ENCODE measurements at regions not wholly inside any gene's neighbourhood (a gene's known extent, or its start where the extent isn't known, plus 50 kb on each side); places are given as distances from the start of the nearest gene placed in this dataset.

- no peak overlapping the region for H3K27ac ChIP-seq (ENCODE audit: low read length)
- H3K79me2 ChIP-seq (ENCODE audit: low read length): no peaks in the 10 kb centered on the region
- H3K27me3 ChIP-seq (ENCODE audit: low read length): no peaks in the 10 kb centered on the region
- no peak overlapping the region for H3K4me2 ChIP-seq (ENCODE audit: low read depth, low read length, poor library complexity, severe bottlenecking)
- no peaks in the 10 kb centered on the region for H3K9me2 ChIP-seq (replicated peaks; ENCODE audit: insufficient read depth, low read length)
- H3K4me3 ChIP-seq (ENCODE audit: low read length): no peak overlapping the region
- H3K36me3 ChIP-seq (ENCODE audit: insufficient read depth, low read length): no peaks in the 10 kb centered on the region
- H3K4me1 ChIP-seq (ENCODE audit: low read length): no peaks in the 10 kb centered on the region
- no peaks in the 10 kb centered on the region for H4K20me1 ChIP-seq (ENCODE audit: insufficient read depth, low read depth, low read length)
- H3K9me3 ChIP-seq (ENCODE audit: low read length): no peaks in the 10 kb centered on the region
- H3K9ac ChIP-seq (ENCODE audit: low read length): no peak overlapping the region
- H2AFZ ChIP-seq (ENCODE audit: low read length): no peak overlapping the region
- DNase-seq: no peak
These were observed 838.6 kb downstream of the LTN1 start for GRCh38 chr21:28154121-28154520.

- no peaks in the 10 kb centered on the region for H3K79me2 ChIP-seq (ENCODE audit: low read length)
- H3K9me3 ChIP-seq (ENCODE audit: low read length): no peaks in the 10 kb centered on the region
- H2AFZ ChIP-seq (ENCODE audit: low read length): no peak overlapping the region
- no peaks in the 10 kb centered on the region for H4K20me1 ChIP-seq (ENCODE audit: insufficient read depth, low read depth, low read length)
- H3K27ac ChIP-seq (ENCODE audit: low read length): no peak overlapping the region
- H3K4me2 ChIP-seq (ENCODE audit: low read depth, low read length, poor library complexity, severe bottlenecking): no peak overlapping the region
- H3K4me3 ChIP-seq (ENCODE audit: low read length): no peak overlapping the region
- no peaks in the 10 kb centered on the region for H3K9me2 ChIP-seq (replicated peaks; ENCODE audit: insufficient read depth, low read length)
- no peak overlapping the region for H3K9ac ChIP-seq (ENCODE audit: low read length)
- H3K27me3 ChIP-seq (ENCODE audit: low read length): no peaks in the 10 kb centered on the region
- DNase-seq: no peak
- no peaks in the 10 kb centered on the region for H3K36me3 ChIP-seq (ENCODE audit: insufficient read depth, low read length)
- H3K4me1 ChIP-seq (ENCODE audit: low read length): no peaks in the 10 kb centered on the region
These were observed 839.9 kb downstream of the LTN1 start for GRCh38 chr21:28152732-28153131.

GRCh38 chr21:28151758-28152157 lies 840.9 kb downstream of the LTN1 start:
- Histone ChIP-seq H3K27me3 (ENCODE audit: low read length) (no peaks in the 10 kb centered on the region), H4K20me1 (ENCODE audit: insufficient read depth, low read depth, low read length) (no peaks in the 10 kb centered on the region), H3K4me3 (ENCODE audit: low read length) (no peak overlapping the region), H3K36me3 (ENCODE audit: insufficient read depth, low read length) (no peaks in the 10 kb centered on the region), H3K9ac (ENCODE audit: low read length) (no peak overlapping the region), H3K4me1 (ENCODE audit: low read length) (no peaks in the 10 kb centered on the region), H3K79me2 (ENCODE audit: low read length) (no peaks in the 10 kb centered on the region), H3K9me3 (ENCODE audit: low read length) (no peaks in the 10 kb centered on the region), H2AFZ (ENCODE audit: low read length) (no peak overlapping the region), H3K27ac (ENCODE audit: low read length) (no peak overlapping the region), H3K4me2 (ENCODE audit: low read depth, low read length, poor library complexity, severe bottlenecking) (no peak overlapping the region), H3K9me2 (replicated peaks; ENCODE audit: insufficient read depth, low read length) (no peaks in the 10 kb centered on the region)
- DNase-seq: no peak

DNA sequence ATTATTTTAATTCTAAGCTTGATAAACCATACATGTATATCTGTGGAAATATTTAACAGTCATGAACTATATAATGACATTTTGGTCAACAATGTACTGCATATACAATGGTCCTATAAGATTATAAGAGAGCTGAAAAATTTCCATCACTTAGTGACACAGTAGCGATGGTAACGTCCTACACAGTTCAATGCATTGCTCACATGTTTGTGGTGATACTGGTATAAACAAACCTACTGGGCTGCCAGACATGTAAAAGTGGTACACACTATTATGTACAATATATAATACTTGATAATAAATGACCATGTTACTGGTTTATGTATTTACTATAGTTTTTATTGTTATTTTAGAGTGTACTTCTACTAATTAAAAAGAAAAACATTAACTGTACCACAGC lies 841.9 kb downstream of the LTN1 start:
- Histone ChIP-seq H4K20me1 (ENCODE audit: insufficient read depth, low read depth, low read length) (no peaks in the 10 kb centered on the region), H3K27me3 (ENCODE audit: low read length) (no peaks in the 10 kb centered on the region), H2AFZ (ENCODE audit: low read length) (no peak overlapping the region), H3K4me1 (ENCODE audit: low read length) (no peaks in the 10 kb centered on the region), H3K9me3 (ENCODE audit: low read length) (no peaks in the 10 kb centered on the region), H3K79me2 (ENCODE audit: low read length) (no peaks in the 10 kb centered on the region), H3K9ac (ENCODE audit: low read length) (no peak overlapping the region), H3K27ac (ENCODE audit: low read length) (no peak overlapping the region), H3K4me2 (ENCODE audit: low read depth, low read length, poor library complexity, severe bottlenecking) (no peak overlapping the region), H3K9me2 (replicated peaks; ENCODE audit: insufficient read depth, low read length) (no peaks in the 10 kb centered on the region), H3K36me3 (ENCODE audit: insufficient read depth, low read length) (no peaks in the 10 kb centered on the region), H3K4me3 (ENCODE audit: low read length) (no peak overlapping the region)
- DNase-seq: no peak

- Histone ChIP-seq H3K9me2 (replicated peaks; ENCODE audit: insufficient read depth, low read length) (no peaks in the 10 kb centered on the region), H3K4me3 (ENCODE audit: low read length) (no peak overlapping the region), H2AFZ (ENCODE audit: low read length) (no peak overlapping the region), H3K9ac (ENCODE audit: low read length) (no peak overlapping the region), H3K27me3 (ENCODE audit: low read length) (no peaks in the 10 kb centered on the region), H4K20me1 (ENCODE audit: insufficient read depth, low read depth, low read length) (no peaks in the 10 kb centered on the region), H3K27ac (ENCODE audit: low read length) (no peak overlapping the region), H3K4me1 (ENCODE audit: low read length) (no peaks in the 10 kb centered on the region), H3K79me2 (ENCODE audit: low read length) (no peaks in the 10 kb centered on the region), H3K36me3 (ENCODE audit: insufficient read depth, low read length) (no peaks in the 10 kb centered on the region), H3K9me3 (ENCODE audit: low read length) (no peaks in the 10 kb centered on the region), H3K4me2 (ENCODE audit: low read depth, low read length, poor library complexity, severe bottlenecking) (no peak overlapping the region)
- DNase-seq: no peak
These were observed 844.1 kb downstream of the LTN1 start for GRCh38 chr21:28148400-28149064.

DNA sequence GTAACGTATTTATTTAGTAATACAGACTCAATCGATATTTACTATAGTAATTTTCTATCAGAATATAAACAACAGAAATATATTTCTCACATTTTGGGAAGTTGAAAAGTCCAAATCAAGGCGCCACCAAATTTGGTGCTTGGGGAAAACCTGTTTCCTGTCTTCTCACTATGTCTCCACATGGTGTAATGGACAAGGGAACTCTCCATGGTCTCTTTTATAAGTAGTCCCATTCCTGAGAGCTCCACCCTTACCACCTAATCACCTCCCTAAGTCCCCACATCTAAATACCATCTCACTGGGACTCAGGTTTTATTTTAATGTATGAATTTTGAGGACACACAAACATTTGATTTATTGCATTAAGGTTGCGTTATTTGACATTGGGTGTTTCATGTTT lies 848.0 kb downstream of the LTN1 start:
- Histone ChIP-seq H3K4me2 (ENCODE audit: low read depth, low read length, poor library complexity, severe bottlenecking) (no peak overlapping the region), H3K4me1 (ENCODE audit: low read length) (no peaks in the 10 kb centered on the region), H3K9me2 (replicated peaks; ENCODE audit: insufficient read depth, low read length) (no peaks in the 10 kb centered on the region), H3K79me2 (ENCODE audit: low read length) (no peaks in the 10 kb centered on the region), H3K4me3 (ENCODE audit: low read length) (no peak overlapping the region), H3K9me3 (ENCODE audit: low read length) (no peaks in the 10 kb centered on the region), H4K20me1 (ENCODE audit: insufficient read depth, low read depth, low read length) (no peaks in the 10 kb centered on the region), H3K9ac (ENCODE audit: low read length) (no peak overlapping the region), H3K27me3 (ENCODE audit: low read length) (no peaks in the 10 kb centered on the region), H3K27ac (ENCODE audit: low read length) (no peak overlapping the region), H3K36me3 (ENCODE audit: insufficient read depth, low read length) (no peaks in the 10 kb centered on the region), H2AFZ (ENCODE audit: low read length) (no peak overlapping the region)
- no peak for DNase-seq

- DNase-seq: no peak
- Histone ChIP-seq H3K9me2 (replicated peaks; ENCODE audit: insufficient read depth, low read length) (no peaks in the 10 kb centered on the region), H3K4me2 (ENCODE audit: low read depth, low read length, poor library complexity, severe bottlenecking) (no peak overlapping the region), H4K20me1 (ENCODE audit: insufficient read depth, low read depth, low read length) (no peaks in the 10 kb centered on the region), H3K27me3 (ENCODE audit: low read length) (no peaks in the 10 kb centered on the region), H3K79me2 (ENCODE audit: low read length) (no peaks in the 10 kb centered on the region), H2AFZ (ENCODE audit: low read length) (no peak overlapping the region), H3K36me3 (ENCODE audit: insufficient read depth, low read length) (no peaks in the 10 kb centered on the region), H3K9me3 (ENCODE audit: low read length) (no peaks in the 10 kb centered on the region), H3K4me1 (ENCODE audit: low read length) (no peaks in the 10 kb centered on the region), H3K27ac (ENCODE audit: low read length) (no peak overlapping the region), H3K4me3 (ENCODE audit: low read length) (no peak overlapping the region), H3K9ac (ENCODE audit: low read length) (no peak overlapping the region)
These were observed 848.6 kb downstream of the LTN1 start for GRCh38 chr21:28144089-28144488.

GRCh38 chr21:28142697-28143096 lies 850.0 kb downstream of the LTN1 start:
- Histone ChIP-seq H3K9ac (ENCODE audit: low read length) (no peak overlapping the region), H3K9me3 (ENCODE audit: low read length) (no peaks in the 10 kb centered on the region), H2AFZ (ENCODE audit: low read length) (no peak overlapping the region), H3K36me3 (ENCODE audit: insufficient read depth, low read length) (no peaks in the 10 kb centered on the region), H3K27ac (ENCODE audit: low read length) (no peak overlapping the region), H4K20me1 (ENCODE audit: insufficient read depth, low read depth, low read length) (no peaks in the 10 kb centered on the region), H3K27me3 (ENCODE audit: low read length) (no peaks in the 10 kb centered on the region), H3K4me1 (ENCODE audit: low read length) (no peaks in the 10 kb centered on the region), H3K4me3 (ENCODE audit: low read length) (no peak overlapping the region), H3K79me2 (ENCODE audit: low read length) (no peaks in the 10 kb centered on the region), H3K9me2 (replicated peaks; ENCODE audit: insufficient read depth, low read length) (no peaks in the 10 kb centered on the region), H3K4me2 (ENCODE audit: low read depth, low read length, poor library complexity, severe bottlenecking) (no peak overlapping the region)
- peak; percentile 40 for DNase-seq

DNA sequence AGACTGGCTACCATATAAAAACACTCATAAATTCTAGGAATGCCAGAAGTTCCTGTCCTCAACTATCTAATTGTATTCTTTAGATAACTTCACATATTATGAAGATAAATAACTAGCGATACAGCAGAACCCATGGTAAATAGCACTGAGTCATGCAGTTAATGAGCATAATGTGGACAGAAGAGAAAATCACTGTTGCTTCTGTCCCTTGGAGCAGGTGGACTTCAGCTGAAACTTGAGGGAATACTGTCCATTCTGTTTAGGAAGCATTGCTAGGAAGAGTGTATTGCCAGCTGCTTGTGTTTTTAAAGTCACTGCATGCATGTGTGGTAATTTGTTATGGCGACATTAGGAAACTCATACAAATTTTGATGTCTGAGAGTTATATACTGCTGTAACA lies 854.4 kb downstream of the LTN1 start:
- H4K20me1 ChIP-seq (ENCODE audit: insufficient read depth, low read depth, low read length): no peaks in the 10 kb centered on the region
- no peaks in the 10 kb centered on the region for H3K36me3 ChIP-seq (ENCODE audit: insufficient read depth, low read length)
- peaks cover 6% of the 10 kb centered on the region for H3K4me1 ChIP-seq (ENCODE audit: low read length)
- no peak for DNase-seq
- H2AFZ ChIP-seq (ENCODE audit: low read length): no peak overlapping the region
- H3K4me2 ChIP-seq (ENCODE audit: low read depth, low read length, poor library complexity, severe bottlenecking): no peak overlapping the region
- H3K9ac ChIP-seq (ENCODE audit: low read length): no peak overlapping the region
- no peak overlapping the region for H3K4me3 ChIP-seq (ENCODE audit: low read length)
- no peaks in the 10 kb centered on the region for H3K27me3 ChIP-seq (ENCODE audit: low read length)
- H3K79me2 ChIP-seq (ENCODE audit: low read length): no peaks in the 10 kb centered on the region
- no peaks in the 10 kb centered on the region for H3K9me2 ChIP-seq (replicated peaks; ENCODE audit: insufficient read depth, low read length)
- H3K27ac ChIP-seq (ENCODE audit: low read length): no peak overlapping the region
- H3K9me3 ChIP-seq (ENCODE audit: low read length): no peaks in the 10 kb centered on the region
